ENCODE measurements at regions not wholly inside any gene's neighbourhood (a gene's known extent, or its start where the extent isn't known, plus 50 kb on each side); places are given as distances from the start of the nearest gene placed in this dataset.
"Not testable (repeated sequence)": the region's sequence is repeated elsewhere in the genome, so short reads cannot be mapped to it uniquely, and the experiment has no call there.

- DNase-seq (no peak), ATAC-seq (ENCODE audit: low FRiP score in 2 of 2) (no peak)
- Histone ChIP-seq H3K36me3 (no peaks in the 10 kb centered on the region), H3K27ac (no peak overlapping the region), H3K4me3 (no peak overlapping the region), H3K27me3 (no peaks in the 10 kb centered on the region), H3K4me1 (no peaks in the 10 kb centered on the region), H3K9me3 (no peaks in the 10 kb centered on the region)
- WGBS, 2 donors: 98% methylated on average over 2 of the region's 2 CpGs
- TF ChIP-seq EP300 (IDR thresholded peaks at IDR 0.05) (no peak), POLR2A (IDR thresholded peaks at IDR 0.05) (no peak), POLR2AphosphoS5 (IDR thresholded peaks at IDR 0.05) (no peak), CTCF (IDR thresholded peaks at IDR 0.05) (no peak)
These were observed 1664.5 kb downstream of the EFNA5 start for GRCh38 chr5:106006242-106006641.

- DNase-seq; H3K27ac ChIP-seq; H3K27me3 ChIP-seq; H3K4me1 ChIP-seq; H3K36me3 ChIP-seq; ATAC-seq (ENCODE audit: low FRiP score in 2 of 2); H3K9me3 ChIP-seq; H3K4me3 ChIP-seq: not testable (repeated sequence)
- 88 to 89% methylated on average over 3 of the region's 3 CpGs for WGBS, 2 donors
These were observed 1671.7 kb downstream of the EFNA5 start for GRCh38 chr5:105998991-105999390.

- 86 to 88% methylated on average over 1 of the region's 1 CpG for WGBS, 2 donors
- Histone ChIP-seq H3K4me1 (no peaks in the 10 kb centered on the region), H3K36me3 (no peaks in the 10 kb centered on the region), H3K27me3 (no peaks in the 10 kb centered on the region), H3K4me3 (no peak overlapping the region), H3K27ac (no peak overlapping the region), H3K9me3 (no peaks in the 10 kb centered on the region)
- TF ChIP-seq CTCF (IDR thresholded peaks at IDR 0.05): no peak
- no peak for TF ChIP-seq POLR2AphosphoS5 (IDR thresholded peaks at IDR 0.05)
- TF ChIP-seq POLR2A (IDR thresholded peaks at IDR 0.05): no peak
- no peak for TF ChIP-seq EP300 (IDR thresholded peaks at IDR 0.05)
- no peak for DNase-seq
- ATAC-seq (ENCODE audit: low FRiP score in 2 of 2): no peak
These were observed 1677.7 kb downstream of the EFNA5 start for GRCh38 chr5:105993027-105993426.

GRCh38 chr5:105982526-105982925, 1688.2 kb downstream of the EFNA5 start:
- H3K4me3 ChIP-seq: no peak overlapping the region
- no peaks in the 10 kb centered on the region for H3K36me3 ChIP-seq
- WGBS, 2 donors: 84 to 95% methylated on average over 4 to 9 of the region's 9 CpGs
- H3K27me3 ChIP-seq: no peaks in the 10 kb centered on the region
- H3K9me3 ChIP-seq: no peaks in the 10 kb centered on the region
- DNase-seq: peak in 1 of 2 donors; percentile 24
- no peak overlapping the region for H3K27ac ChIP-seq
- ATAC-seq (ENCODE audit: low FRiP score in 2 of 2): no peak
- TF ChIP-seq POLR2AphosphoS5 (IDR thresholded peaks at IDR 0.05): no peak
- no peak for TF ChIP-seq EP300 (IDR thresholded peaks at IDR 0.05)
- no peak for TF ChIP-seq POLR2A (IDR thresholded peaks at IDR 0.05)
- no peak for TF ChIP-seq CTCF (IDR thresholded peaks at IDR 0.05)
- H3K4me1 ChIP-seq: no peaks in the 10 kb centered on the region

- ATAC-seq (ENCODE audit: low FRiP score in 2 of 2) (no peak), DNase-seq (no peak)
- no peak overlapping the region for H3K4me3 ChIP-seq
- no peak for TF ChIP-seq POLR2A (IDR thresholded peaks at IDR 0.05)
- no peak for TF ChIP-seq CTCF (IDR thresholded peaks at IDR 0.05)
- no peak for TF ChIP-seq EP300 (IDR thresholded peaks at IDR 0.05)
- no peak for TF ChIP-seq POLR2AphosphoS5 (IDR thresholded peaks at IDR 0.05)
- no peaks in the 10 kb centered on the region for H3K27me3 ChIP-seq
- H3K9me3 ChIP-seq: no peaks in the 10 kb centered on the region
- H3K27ac ChIP-seq: no peak overlapping the region
- 38 to 48% methylated on average over 1 of the region's 1 CpG for WGBS, 2 donors
- no peaks in the 10 kb centered on the region for H3K4me1 ChIP-seq
- no peaks in the 10 kb centered on the region for H3K36me3 ChIP-seq
These were observed 1692.7 kb downstream of the EFNA5 start for GRCh38 chr5:105978011-105978410.
